GM12865 (cell line): ENCODE measurements at regions not wholly inside any gene's neighbourhood (a gene's known extent, or its start where the extent isn't known, plus 50 kb on each side); places are given as distances from the start of the nearest gene placed in this dataset.
"Not testable (repeated sequence)": the region's sequence is repeated elsewhere in the genome, so short reads cannot be mapped to it uniquely, and the experiment has no call there.

ENCODE experiments used
- DNase-seq: peaks from one replicate; pipeline ENCODE4 v3.0.0; 2010; ENCODE audit warnings: low read depth
- H3K4me3 ChIP-seq: 2 replicates; pipeline ENCODE4 v1.5.1; 2011; ENCODE audit warnings: mild to moderate bottlenecking, low read depth, low read length, control low read depth
- TF ChIP-seq, protein P1 (sequence below): IDR thresholded peaks from 2 replicates; pipeline ENCODE4 v1.5.1; 2011; ENCODE audit warnings: low read length, control low read depth, low read depth, inconsistent platforms; ENCODE audit not compliant: insufficient read depth; ENCODE audit errors: missing control alignments

- no peak for DNase-seq
- H3K4me3 ChIP-seq: no peak overlapping the region
- TF ChIP-seq, protein P1, sequence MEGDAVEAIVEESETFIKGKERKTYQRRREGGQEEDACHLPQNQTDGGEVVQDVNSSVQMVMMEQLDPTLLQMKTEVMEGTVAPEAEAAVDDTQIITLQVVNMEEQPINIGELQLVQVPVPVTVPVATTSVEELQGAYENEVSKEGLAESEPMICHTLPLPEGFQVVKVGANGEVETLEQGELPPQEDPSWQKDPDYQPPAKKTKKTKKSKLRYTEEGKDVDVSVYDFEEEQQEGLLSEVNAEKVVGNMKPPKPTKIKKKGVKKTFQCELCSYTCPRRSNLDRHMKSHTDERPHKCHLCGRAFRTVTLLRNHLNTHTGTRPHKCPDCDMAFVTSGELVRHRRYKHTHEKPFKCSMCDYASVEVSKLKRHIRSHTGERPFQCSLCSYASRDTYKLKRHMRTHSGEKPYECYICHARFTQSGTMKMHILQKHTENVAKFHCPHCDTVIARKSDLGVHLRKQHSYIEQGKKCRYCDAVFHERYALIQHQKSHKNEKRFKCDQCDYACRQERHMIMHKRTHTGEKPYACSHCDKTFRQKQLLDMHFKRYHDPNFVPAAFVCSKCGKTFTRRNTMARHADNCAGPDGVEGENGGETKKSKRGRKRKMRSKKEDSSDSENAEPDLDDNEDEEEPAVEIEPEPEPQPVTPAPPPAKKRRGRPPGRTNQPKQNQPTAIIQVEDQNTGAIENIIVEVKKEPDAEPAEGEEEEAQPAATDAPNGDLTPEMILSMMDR: no peak
These were observed 352.5 kb upstream of the SASH1 start for GRCh38 chr6:147990159-147990558.

- no peak overlapping the region for H3K4me3 ChIP-seq
- no peak for DNase-seq
- TF ChIP-seq, protein P1: no peak
These were observed 350.7 kb upstream of the SASH1 start for GRCh38 chr6:147991961-147992360.

DNA sequence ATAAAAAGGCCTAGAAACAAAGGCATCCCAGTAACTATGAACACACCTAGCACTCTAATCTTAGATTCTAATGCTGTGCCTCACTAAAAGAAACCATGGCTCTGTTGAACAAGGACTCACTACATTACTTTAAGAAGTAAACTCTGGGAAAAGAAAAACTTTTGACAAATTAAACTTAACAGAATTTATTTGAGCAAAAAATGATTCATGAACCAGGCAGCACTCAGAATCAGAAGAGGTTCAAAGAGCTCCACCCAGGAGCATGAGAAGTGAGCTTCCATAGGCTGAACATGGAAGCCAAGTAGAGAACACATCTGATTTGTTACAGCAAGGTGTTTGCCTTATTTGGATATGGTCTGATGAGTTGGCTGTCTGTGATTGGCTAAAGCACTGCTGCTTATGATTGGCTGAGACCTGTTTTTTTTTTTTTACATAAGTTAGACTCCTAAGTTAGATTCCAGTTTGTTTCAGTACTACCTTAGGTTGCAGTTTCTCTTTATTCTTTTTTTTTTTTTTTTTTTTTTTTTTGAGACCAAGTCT is 343.6 kb upstream of the SASH1 start:
- no peak for DNase-seq
- TF ChIP-seq, protein P1: no peak
- no peak overlapping the region for H3K4me3 ChIP-seq

DNA sequence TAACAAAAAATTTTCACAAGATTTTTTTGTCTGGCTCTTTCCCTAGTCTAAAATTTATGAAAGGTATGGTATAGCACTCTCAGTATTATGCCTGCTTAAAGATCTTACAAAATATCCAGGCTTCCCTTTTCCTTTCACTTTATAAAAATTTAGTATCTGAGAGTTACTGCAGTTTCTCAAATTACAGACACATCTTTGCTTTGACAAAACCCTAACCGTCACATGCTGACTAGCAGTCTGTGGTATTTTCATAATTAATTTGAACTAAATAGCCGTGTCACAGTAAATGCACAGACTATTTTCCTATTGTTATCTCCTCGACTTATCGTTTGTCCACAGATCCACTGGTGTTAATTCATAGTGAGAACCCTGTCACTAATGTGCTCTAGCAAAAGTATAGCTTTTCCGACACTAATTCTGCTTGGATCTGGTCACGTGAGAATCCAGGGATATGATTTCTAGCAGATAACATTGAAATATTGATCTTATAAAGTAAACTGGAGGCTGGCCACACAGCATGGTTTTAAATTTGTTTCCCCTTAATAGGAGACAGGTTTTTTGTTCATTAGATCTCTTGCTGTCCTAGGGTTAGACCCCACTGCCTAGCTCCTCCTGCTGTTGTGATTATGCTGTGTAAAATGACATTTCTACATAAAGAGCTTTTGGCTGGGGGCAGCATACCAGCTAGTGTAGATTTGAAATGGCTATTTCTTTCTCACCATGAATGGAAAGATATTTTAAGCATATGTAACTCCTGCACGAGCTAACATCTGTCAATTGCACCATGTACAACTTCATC is 340.6 kb upstream of the SASH1 start:
- no peak for DNase-seq
- H3K4me3 ChIP-seq: no peak overlapping the region
- TF ChIP-seq, protein P1: no peak

- TF ChIP-seq, protein P1: no peak
- DNase-seq: no peak
- no peak overlapping the region for H3K4me3 ChIP-seq
These were observed 338.0 kb upstream of the SASH1 start for GRCh38 chr6:148004651-148005050.

DNA sequence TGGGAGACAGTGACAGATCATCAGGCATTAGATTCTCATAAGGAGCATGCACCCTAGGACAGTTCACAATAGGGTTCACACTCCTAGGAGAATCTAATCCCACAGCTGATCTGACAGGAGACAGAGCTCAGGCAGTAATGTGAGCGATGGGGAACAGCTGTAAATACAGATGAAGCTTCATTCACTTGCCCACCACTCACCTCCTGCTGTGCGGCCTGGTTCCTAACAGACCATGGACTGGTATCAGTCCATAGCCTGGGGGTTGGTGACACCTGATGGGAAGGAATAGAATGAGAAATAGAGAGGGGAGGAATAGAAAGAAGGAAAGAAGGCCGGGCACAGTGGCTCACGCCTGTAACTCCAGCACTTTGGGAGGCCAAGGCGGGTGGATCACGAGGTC is 336.8 kb upstream of the SASH1 start:
- no peak overlapping the region for H3K4me3 ChIP-seq
- TF ChIP-seq, protein P1: no peak
- no peak for DNase-seq

GRCh38 chr6:148010516-148010915 is 332.1 kb upstream of the SASH1 start:
- DNase-seq, H3K4me3 ChIP-seq: not testable (repeated sequence)
